Type B pancreatic cell (in vitro differentiated cells): ENCODE measurements at regions not wholly inside any gene's neighbourhood (a gene's known extent, or its start where the extent isn't known, plus 50 kb on each side); places are given as distances from the start of the nearest gene placed in this dataset.

ENCODE experiments used
- DNase-seq: peaks from one replicate; pipeline ENCODE4 v3.0.0; 2021; ENCODE audit warnings: mixed read lengths; ENCODE audit not compliant: unreplicated experiment; ENCODE audit errors: extremely low spot score
- H3K27ac Mint-ChIP-seq: 2 replicates; pipeline ENCODE4 v1.8.0; 2021; ENCODE audit warnings: mild to moderate bottlenecking, mixed read lengths
- H3K27me3 Mint-ChIP-seq: 2 replicates; pipeline ENCODE4 v1.8.0; 2021; ENCODE audit warnings: mixed read lengths
- H3K36me3 Mint-ChIP-seq: 2 replicates; pipeline ENCODE4 v1.8.0; 2021; ENCODE audit warnings: mixed read lengths
- H3K4me1 Mint-ChIP-seq: one replicate; pipeline ENCODE4 v1.8.0; 2021; ENCODE audit warnings: mixed read lengths; ENCODE audit not compliant: unreplicated experiment
- H3K4me3 Mint-ChIP-seq: 2 replicates; pipeline ENCODE4 v1.8.0; 2021; ENCODE audit warnings: mild to moderate bottlenecking, mixed read lengths
- H3K9me3 Mint-ChIP-seq: 2 replicates; pipeline ENCODE4 v1.8.0; 2021; ENCODE audit warnings: mixed read lengths
- CTCF ChIP-seq: fragments of 200-600 bp; sonication (generic); conservative IDR thresholded peaks from 2 replicates; pipeline ENCODE4 v1.5.0; 2021; ENCODE audit warnings: antibody characterized with exemption, mild to moderate bottlenecking

GRCh38 chr5:28468166-28468565 lies 1429.8 kb upstream of the CDH9 start:
- no peaks in the 10 kb centered on the region for H3K36me3 Mint-ChIP-seq
- no peak for TF ChIP-seq CTCF
- DNase-seq: no peak
- no peaks in the 10 kb centered on the region for H3K27me3 Mint-ChIP-seq
- H3K27ac Mint-ChIP-seq: no peak overlapping the region
- no peaks in the 10 kb centered on the region for H3K4me1 Mint-ChIP-seq
- no peak overlapping the region for H3K4me3 Mint-ChIP-seq
- H3K9me3 Mint-ChIP-seq: no peaks in the 10 kb centered on the region

DNA sequence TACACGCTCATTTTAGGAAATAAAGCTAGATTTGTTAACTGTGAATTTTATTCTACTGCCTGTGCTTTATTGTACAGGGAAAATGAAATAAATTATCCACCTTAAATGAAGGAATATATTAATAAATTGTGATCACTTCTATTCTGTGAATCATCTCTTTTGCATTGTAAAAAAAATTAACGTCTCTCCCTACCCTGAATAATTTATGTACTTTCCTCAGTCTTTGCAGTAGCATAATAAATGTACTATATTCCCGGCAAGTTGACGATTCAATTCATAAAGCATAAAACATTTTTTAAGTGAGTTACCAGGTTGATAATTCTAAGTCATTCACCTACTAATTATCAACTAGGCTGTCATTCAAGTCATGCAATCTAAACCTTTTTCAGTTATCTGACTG lies 1425.3 kb upstream of the CDH9 start:
- DNase-seq: no peak
- Mint-ChIP-seq H3K4me3 (no peak overlapping the region), H3K27ac (no peak overlapping the region), H3K27me3 (no peaks in the 10 kb centered on the region), H3K36me3 (no peaks in the 10 kb centered on the region), H3K9me3 (no peaks in the 10 kb centered on the region), H3K4me1 (no peaks in the 10 kb centered on the region)
- TF ChIP-seq CTCF: no peak

DNA sequence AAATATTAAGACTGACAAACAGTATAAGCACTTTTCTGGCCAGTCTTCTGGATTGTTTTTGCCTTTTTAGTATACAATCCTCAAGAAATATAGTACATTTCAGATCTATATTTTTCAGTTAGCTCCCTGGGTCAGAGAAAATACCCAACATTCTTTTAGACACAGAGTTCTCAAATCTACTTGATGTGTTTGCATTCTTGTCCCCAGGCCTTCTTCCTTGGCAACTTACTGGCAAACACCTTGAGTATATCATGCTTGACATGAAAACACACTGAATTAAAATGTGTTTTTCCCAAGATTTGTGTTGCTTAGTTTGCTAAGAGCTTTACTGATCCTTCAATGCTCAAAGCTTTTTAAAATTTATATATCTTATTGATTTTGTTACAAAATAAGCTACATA lies 1413.1 kb upstream of the CDH9 start:
- Mint-ChIP-seq H3K27me3 (no peaks in the 10 kb centered on the region), H3K27ac (no peak overlapping the region), H3K4me3 (no peak overlapping the region), H3K9me3 (no peaks in the 10 kb centered on the region), H3K4me1 (no peaks in the 10 kb centered on the region), H3K36me3 (no peaks in the 10 kb centered on the region)
- DNase-seq: no peak
- TF ChIP-seq CTCF: no peak

DNA sequence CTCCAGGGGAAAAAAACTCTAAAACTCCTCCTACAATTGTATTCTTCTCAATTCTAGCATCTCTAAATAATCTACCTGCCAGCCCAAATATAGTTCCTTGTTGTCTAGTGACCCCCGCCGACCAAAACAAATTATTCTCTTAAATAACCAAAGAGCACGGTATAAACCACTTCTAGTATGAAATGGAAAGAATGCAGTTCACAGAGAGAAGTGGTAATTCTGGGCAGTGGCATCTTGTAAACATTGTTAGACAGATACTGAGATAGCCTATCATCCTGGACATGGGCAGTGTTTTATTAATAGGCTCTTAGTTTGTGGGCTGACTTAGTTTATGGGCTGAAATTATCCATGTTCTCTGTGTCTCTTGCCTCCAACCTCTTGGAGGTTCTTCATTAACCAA lies 1412.6 kb upstream of the CDH9 start:
- Mint-ChIP-seq H3K27me3 (no peaks in the 10 kb centered on the region), H3K4me1 (no peaks in the 10 kb centered on the region), H3K27ac (no peak overlapping the region), H3K4me3 (no peak overlapping the region), H3K9me3 (no peaks in the 10 kb centered on the region), H3K36me3 (no peaks in the 10 kb centered on the region)
- no peak for DNase-seq
- no peak for TF ChIP-seq CTCF

- TF ChIP-seq CTCF: no peak
- Mint-ChIP-seq H3K27ac (no peak overlapping the region), H3K36me3 (no peaks in the 10 kb centered on the region), H3K4me1 (no peaks in the 10 kb centered on the region), H3K9me3 (no peaks in the 10 kb centered on the region), H3K27me3 (no peaks in the 10 kb centered on the region), H3K4me3 (no peak overlapping the region)
- no peak for DNase-seq
Observed at GRCh38 chr5:28448791-28449190, 1410.4 kb upstream of the CDH9 start.

DNA sequence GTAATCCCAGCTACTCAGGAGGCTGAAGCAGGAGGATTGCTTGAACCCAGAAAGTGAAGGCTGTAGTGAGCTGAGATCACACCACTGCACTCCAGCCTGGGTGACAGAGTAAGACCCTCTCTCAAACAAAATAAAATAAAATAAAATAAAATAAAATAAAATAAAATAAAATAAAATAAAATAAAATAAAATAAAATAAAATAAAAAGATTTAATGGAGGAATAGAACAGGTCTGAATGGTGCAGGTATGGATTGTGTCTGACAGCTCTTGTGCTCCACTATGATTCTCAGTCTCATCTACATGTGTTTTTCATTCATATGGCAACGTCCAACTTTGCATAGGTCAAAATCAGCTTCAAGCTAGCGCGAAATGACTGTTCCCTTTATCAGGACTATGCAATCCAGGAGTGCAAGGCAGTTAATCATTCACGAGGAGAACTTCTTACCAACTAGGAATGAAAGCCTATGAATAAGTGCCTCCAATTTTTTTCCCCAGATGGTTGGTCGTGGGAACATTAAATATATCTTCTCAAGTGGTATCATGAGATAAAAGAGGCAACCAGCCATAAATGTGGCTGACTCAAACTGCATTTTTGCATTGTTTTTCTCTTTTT lies 1392.3 kb upstream of the CDH9 start:
- Mint-ChIP-seq H3K27me3 (no peaks in the 10 kb centered on the region), H3K4me3 (no peak overlapping the region), H3K9me3 (no peaks in the 10 kb centered on the region), H3K27ac (no peak overlapping the region), H3K4me1 (no peaks in the 10 kb centered on the region), H3K36me3 (no peaks in the 10 kb centered on the region)
- no peak for TF ChIP-seq CTCF
- DNase-seq: no peak
